GM12878 (cell line): ENCODE measurements at regions not wholly inside any gene's neighbourhood (a gene's known extent, or its start where the extent isn't known, plus 50 kb on each side); places are given as distances from the start of the nearest gene placed in this dataset.

Source experiments
- ATAC-seq: fragments of 200-7000 bp; cut with Tn5 transposase; 3 replicates; pipeline ENCODE4 v1.9.1; 2020; ENCODE audit warnings: mild to moderate bottlenecking, moderate library complexity
- BruUV-seq: library from RNA; stranded (reverse); fragments of 400-500 nt; replicated peaks from 2 replicates; lab custom pipeline; 2021; lab: Mats Ljungman, UMichigan
- CTCF ChIA-PET: fragments of 300-600 bp; sonication (Branson Sonifier 250); formaldehyde crosslinking; extraction: SDS; loops from one replicate; lab custom pipeline; 2021; ENCODE audit warnings: inconsistent platforms; lab: Yijun Ruan, JAX
- POLR2A ChIA-PET: fragments of 350-600 bp; formaldehyde crosslinking; extraction: SDS; loops from one replicate; lab custom pipeline; 2021; ENCODE audit warnings: inconsistent platforms; lab: Charles Lee
- RAD21 ChIA-PET: fragments of 300-600 bp; sonication (Branson Sonifier 250); formaldehyde crosslinking; loops from one replicate; lab custom pipeline; 2023; ENCODE audit warnings: antibody characterized with exemption; ENCODE audit not compliant: unreplicated experiment; lab: Charles Lee
- SMC1A ChIA-PET: fragments of 300-600 bp; sonication (Branson Sonifier 250); formaldehyde crosslinking; loops from one replicate; lab custom pipeline; 2023; ENCODE audit not compliant: unreplicated experiment, uncharacterized antibody; lab: Charles Lee
- DNase-seq: peaks from one replicate; pipeline ENCODE4 v3.0.0-alpha.2; 2011; ENCODE audit warnings: low read depth, low spot score
- FAIRE-seq: peaks from 3 replicates; lab custom pipeline; 2011; peaks lifted over from hg19 to GRCh38; lab: Jason Lieb, UNC
- H2AFZ ChIP-seq: 2 replicates; pipeline ENCODE4 v1.6.0; 2011; ENCODE audit warnings: low read depth, low read length, control low read depth; ENCODE audit not compliant: control insufficient read depth
- H3K27ac ChIP-seq: 2 replicates; pipeline ENCODE4 v1.5.1; 2011; ENCODE audit warnings: control low read depth; ENCODE audit not compliant: control insufficient read depth, insufficient read depth
- H3K27me3 ChIP-seq, 2 experiments: replicated peaks in 1 of 2; 2 replicates each; pipeline versions ENCODE4 v1.6.0 to v1.6.1; 2011; ENCODE audit warnings: low read length in 1 of 2; ENCODE audit not compliant: control insufficient read depth in 2 of 2, insufficient read depth in 2 of 2
- H3K36me3 ChIP-seq, 2 experiments: 2 replicates each; pipeline ENCODE4 v1.5.1; 2011; ENCODE audit warnings: low read length in 1 of 2; ENCODE audit not compliant: control insufficient read depth in 2 of 2, insufficient read depth in 2 of 2
- H3K4me1 ChIP-seq: 2 replicates; pipeline ENCODE4 v1.6.1; 2011; ENCODE audit warnings: mild to moderate bottlenecking, low read length, moderate library complexity, mixed read lengths; ENCODE audit not compliant: control insufficient read depth, insufficient read depth
- H3K4me2 ChIP-seq: 2 replicates; pipeline ENCODE4 v1.6.0; 2011; ENCODE audit warnings: control low read depth; ENCODE audit not compliant: control insufficient read depth, insufficient read depth
- H3K4me3 ChIP-seq: fragments of 200-600 bp; sonication (generic); 2 replicates; pipeline ENCODE4 v1.5.1; 2016
- H3K79me2 ChIP-seq: 2 replicates; pipeline ENCODE4 v1.6.0; 2011; ENCODE audit warnings: low read length; ENCODE audit not compliant: control insufficient read depth, insufficient read depth
- H3K9ac ChIP-seq: 2 replicates; pipeline ENCODE4 v1.8.0; 2011; ENCODE audit warnings: low read length, control low read depth, mixed read lengths; ENCODE audit not compliant: control insufficient read depth, insufficient read depth
- H3K9me3 ChIP-seq: replicated peaks from 3 replicates; pipeline ENCODE4 v1.5.1; 2011; ENCODE audit warnings: mild to moderate bottlenecking, low read length; ENCODE audit not compliant: control insufficient read depth, insufficient read depth
- H4K20me1 ChIP-seq: 2 replicates; pipeline ENCODE4 v1.6.0; 2011; ENCODE audit not compliant: control insufficient read depth, insufficient read depth
- NR2C1 ChIP-seq: fragments of 450-650 bp; IDR thresholded peaks from 2 replicates; pipeline ENCODE4 v1.6.1; 2017; ENCODE audit warnings: antibody characterized with exemption, mild to moderate bottlenecking, moderate library complexity
- SIX5 ChIP-seq: IDR thresholded peaks from 2 replicates; pipeline ENCODE4 v1.6.1; 2011; ENCODE audit warnings: mild to moderate bottlenecking, low read depth, low read length, moderate library complexity; ENCODE audit not compliant: severe bottlenecking
- TBL1XR1 ChIP-seq: IDR thresholded peaks from 2 replicates; pipeline ENCODE4 v1.6.1; 2012; ENCODE audit warnings: low read depth, low read length, improper control_type of control experiment
- TCF3 ChIP-seq: IDR thresholded peaks from 2 replicates; pipeline ENCODE4 v1.6.1; 2012; ENCODE audit warnings: low read depth, mild to moderate bottlenecking, low read length, borderline replicate concordance; ENCODE audit not compliant: insufficient read depth
- ZNF217 ChIP-seq: fragments of 450-650 bp; IDR thresholded peaks from 2 replicates; pipeline ENCODE4 v1.6.1; 2017; ENCODE audit warnings: antibody characterized with exemption, mild to moderate bottlenecking
- WGBS: methylation state at CpG from one replicate; pipeline ENCODE4 v1.1.6; 2016; ENCODE audit warnings: low lambda C conversion rate; ENCODE audit not compliant: insufficient replicate concordance, insufficient coverage; ENCODE audit errors: missing lambda C conversion rate; 5-methylcytosine and 5-hydroxymethylcytosine counted together
- in situ Hi-C: fragments of 300-500 bp; cut with MboI; formaldehyde crosslinking; loops from 9 replicates; pipeline ENCODE4 v1.14.3; 2018; ENCODE audit warnings: mixed read lengths
- intact Hi-C: fragments of 100-400 bp; cut with micrococcal nuclease; formaldehyde crosslinking; loops from one replicate; pipeline ENCODE4 v1.14.2; 2022; ENCODE audit not compliant: unreplicated experiment
- TF ChIP-seq, protein P1 (sequence below): fragments of 450-650 bp; IDR thresholded peaks from 2 replicates; pipeline ENCODE4 v1.6.1; 2018; ENCODE audit warnings: mild to moderate bottlenecking, low read depth, moderate library complexity; ENCODE audit not compliant: partially characterized antibody

- TF ChIP-seq TBL1XR1 (no peak), SIX5 (no peak), NR2C1 (no peak), ZNF217 (no peak), TCF3 (no peak)
- TF ChIP-seq, protein P1, sequence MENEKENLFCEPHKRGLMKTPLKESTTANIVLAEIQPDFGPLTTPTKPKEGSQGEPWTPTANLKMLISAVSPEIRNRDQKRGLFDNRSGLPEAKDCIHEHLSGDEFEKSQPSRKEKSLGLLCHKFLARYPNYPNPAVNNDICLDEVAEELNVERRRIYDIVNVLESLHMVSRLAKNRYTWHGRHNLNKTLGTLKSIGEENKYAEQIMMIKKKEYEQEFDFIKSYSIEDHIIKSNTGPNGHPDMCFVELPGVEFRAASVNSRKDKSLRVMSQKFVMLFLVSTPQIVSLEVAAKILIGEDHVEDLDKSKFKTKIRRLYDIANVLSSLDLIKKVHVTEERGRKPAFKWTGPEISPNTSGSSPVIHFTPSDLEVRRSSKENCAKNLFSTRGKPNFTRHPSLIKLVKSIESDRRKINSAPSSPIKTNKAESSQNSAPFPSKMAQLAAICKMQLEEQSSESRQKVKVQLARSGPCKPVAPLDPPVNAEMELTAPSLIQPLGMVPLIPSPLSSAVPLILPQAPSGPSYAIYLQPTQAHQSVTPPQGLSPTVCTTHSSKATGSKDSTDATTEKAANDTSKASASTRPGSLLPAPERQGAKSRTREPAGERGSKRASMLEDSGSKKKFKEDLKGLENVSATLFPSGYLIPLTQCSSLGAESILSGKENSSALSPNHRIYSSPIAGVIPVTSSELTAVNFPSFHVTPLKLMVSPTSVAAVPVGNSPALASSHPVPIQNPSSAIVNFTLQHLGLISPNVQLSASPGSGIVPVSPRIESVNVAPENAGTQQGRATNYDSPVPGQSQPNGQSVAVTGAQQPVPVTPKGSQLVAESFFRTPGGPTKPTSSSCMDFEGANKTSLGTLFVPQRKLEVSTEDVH, result no peak
- TF ChIP-seq, all 136 proteins: peak for 0
- Histone ChIP-seq H3K79me2 (no peaks in the 10 kb centered on the region), H3K4me1 (no peaks in the 10 kb centered on the region), H2AFZ (no peak overlapping the region), H3K27ac (no peak overlapping the region), H3K27me3 (peaks cover under 1 to 19% of the 10 kb centered on the region in 2 experiments), H3K4me3 (no peak overlapping the region), H3K4me2 (no peak overlapping the region), H3K9me3 (no peaks in the 10 kb centered on the region; the same call in 2 of the 3 replicates), H3K9ac (no peak overlapping the region), H4K20me1 (no peaks in the 10 kb centered on the region), H3K36me3 (no peaks in the 10 kb centered on the region)
- no peak for FAIRE-seq
- POLR2A ChIA-PET, result no interaction called here
- no peak for ATAC-seq
- in situ Hi-C loops, result no loop called here
- no TSS peak for BruUV-seq
- CTCF ChIA-PET, result interaction anchor here (0.8 kb wide), 1 partner anchor 98 kb away, joined by 3 read pairs; no protein-coding TSS in a partner anchor
- SMC1A ChIA-PET, result no interaction called here
- no peak for DNase-seq
- 32% methylated on average over 7 of the region's 7 CpGs for WGBS
- RAD21 ChIA-PET, result no interaction called here
- intact Hi-C loops, result no loop called here
These were observed 96.9 kb upstream of the IL6 start for GRCh38 chr7:22630069-22630468.
